ENCODE measurements at regions not wholly inside any gene's neighbourhood (a gene's known extent, or its start where the extent isn't known, plus 50 kb on each side); places are given as distances from the start of the nearest gene placed in this dataset.
A peak's percentile ranks its signal among the peaks of the same experiment; 100 is the strongest.

DNA sequence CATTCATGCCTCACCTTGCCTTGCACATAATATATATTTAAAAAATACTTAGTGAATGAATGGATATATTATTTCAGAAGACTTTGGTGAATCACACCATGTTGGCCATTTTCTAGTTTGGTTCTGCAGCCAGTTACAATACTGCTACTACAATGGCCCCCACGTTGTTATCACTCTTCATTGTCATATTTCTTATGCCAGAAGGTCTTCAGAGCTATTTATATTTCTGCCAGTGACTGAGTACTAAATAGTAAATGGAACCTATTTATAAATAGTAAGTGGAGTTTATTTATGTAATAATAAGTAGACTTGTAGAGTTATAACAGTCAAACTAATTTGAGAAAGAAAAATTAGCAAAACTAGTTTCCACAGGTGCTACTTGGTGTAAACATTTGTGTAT is 516.6 kb upstream of the SYT4 start:
- TF ChIP-seq, protein P1, sequence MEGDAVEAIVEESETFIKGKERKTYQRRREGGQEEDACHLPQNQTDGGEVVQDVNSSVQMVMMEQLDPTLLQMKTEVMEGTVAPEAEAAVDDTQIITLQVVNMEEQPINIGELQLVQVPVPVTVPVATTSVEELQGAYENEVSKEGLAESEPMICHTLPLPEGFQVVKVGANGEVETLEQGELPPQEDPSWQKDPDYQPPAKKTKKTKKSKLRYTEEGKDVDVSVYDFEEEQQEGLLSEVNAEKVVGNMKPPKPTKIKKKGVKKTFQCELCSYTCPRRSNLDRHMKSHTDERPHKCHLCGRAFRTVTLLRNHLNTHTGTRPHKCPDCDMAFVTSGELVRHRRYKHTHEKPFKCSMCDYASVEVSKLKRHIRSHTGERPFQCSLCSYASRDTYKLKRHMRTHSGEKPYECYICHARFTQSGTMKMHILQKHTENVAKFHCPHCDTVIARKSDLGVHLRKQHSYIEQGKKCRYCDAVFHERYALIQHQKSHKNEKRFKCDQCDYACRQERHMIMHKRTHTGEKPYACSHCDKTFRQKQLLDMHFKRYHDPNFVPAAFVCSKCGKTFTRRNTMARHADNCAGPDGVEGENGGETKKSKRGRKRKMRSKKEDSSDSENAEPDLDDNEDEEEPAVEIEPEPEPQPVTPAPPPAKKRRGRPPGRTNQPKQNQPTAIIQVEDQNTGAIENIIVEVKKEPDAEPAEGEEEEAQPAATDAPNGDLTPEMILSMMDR (IDR thresholded peaks at IDR 0.05; ENCODE audit: low read depth, low read length): no peak
- DNase-seq (ENCODE audit: low read depth, low spot score): no peak
- no peak overlapping the region for H3K4me3 ChIP-seq (ENCODE audit: low read depth, low read length)
- in situ Hi-C loops (cut with HindIII; ENCODE audit: low sequenced_read_pairs): no loop called here

DNA sequence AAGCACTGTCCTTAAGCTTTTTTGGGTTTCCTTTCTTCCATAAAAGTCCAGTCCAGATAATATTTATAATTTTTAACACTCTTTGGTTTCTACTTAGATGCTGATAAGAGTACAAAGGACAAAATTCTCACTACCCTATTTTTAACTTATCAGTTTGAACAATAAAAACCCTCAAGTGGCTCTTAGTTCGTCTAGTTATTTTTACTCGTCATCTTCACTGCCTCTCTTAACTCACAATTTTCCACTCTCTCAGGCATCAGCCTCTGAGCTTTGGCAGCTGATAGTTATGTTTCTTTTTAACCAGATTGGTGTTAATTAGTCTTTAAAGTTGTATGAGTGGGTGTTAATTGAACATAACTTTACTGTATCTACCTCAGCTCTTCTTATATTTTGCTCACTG is 517.1 kb upstream of the SYT4 start:
- TF ChIP-seq, protein P1 (IDR thresholded peaks at IDR 0.05; ENCODE audit: low read depth, low read length): no peak
- DNase-seq (ENCODE audit: low read depth, low spot score): no peak
- H3K4me3 ChIP-seq (ENCODE audit: low read depth, low read length): no peak overlapping the region
- in situ Hi-C loops (cut with HindIII; ENCODE audit: low sequenced_read_pairs): no loop called here

- no peak overlapping the region for H3K4me3 ChIP-seq (ENCODE audit: low read depth, low read length)
- in situ Hi-C loops (cut with HindIII; ENCODE audit: low sequenced_read_pairs): no loop called here
- TF ChIP-seq, protein P1 (IDR thresholded peaks at IDR 0.05; ENCODE audit: low read depth, low read length): no peak
- no peak for DNase-seq (ENCODE audit: low read depth, low spot score)
Measured at GRCh38 chr18:43797347-43797746, 520.1 kb upstream of the SYT4 start.

- TF ChIP-seq, protein P1 (IDR thresholded peaks at IDR 0.05; ENCODE audit: low read depth, low read length): no peak
- no peak overlapping the region for H3K4me3 ChIP-seq (ENCODE audit: low read depth, low read length)
- no peak for DNase-seq (ENCODE audit: low read depth, low spot score)
- in situ Hi-C loops (cut with HindIII; ENCODE audit: low sequenced_read_pairs): no loop called here
Measured at GRCh38 chr18:43800584-43800983, 523.3 kb upstream of the SYT4 start.

DNA sequence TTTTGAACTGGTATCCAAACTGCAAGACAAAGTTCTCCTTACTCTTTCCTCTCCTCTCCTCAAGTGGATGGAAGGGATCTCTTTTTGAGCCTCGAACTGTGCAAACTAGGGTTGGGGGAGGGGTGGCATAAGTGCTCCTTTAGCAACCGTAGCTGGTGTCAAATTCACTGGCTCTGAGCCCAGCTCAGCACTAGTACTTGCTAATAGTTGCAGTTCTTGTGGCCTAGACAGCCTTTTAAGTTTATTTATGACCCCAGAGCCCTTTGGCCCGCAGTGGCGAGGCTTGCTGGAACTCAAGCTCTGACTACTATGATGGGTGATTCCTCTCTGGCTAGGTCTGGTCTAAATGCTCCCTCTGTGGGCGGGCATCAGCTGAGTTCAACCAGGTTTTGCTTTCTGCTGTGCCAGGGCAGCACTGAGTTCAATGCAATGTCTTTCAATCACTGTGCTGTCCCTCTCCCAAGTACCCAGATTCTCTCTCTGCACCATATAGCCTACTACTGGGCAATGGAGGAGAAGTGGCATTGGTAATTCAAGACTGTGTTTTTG is 528.4 kb upstream of the SYT4 start:
- TF ChIP-seq, protein P1 (IDR thresholded peaks at IDR 0.05; ENCODE audit: low read depth, low read length): no peak
- in situ Hi-C loops (cut with HindIII; ENCODE audit: low sequenced_read_pairs): no loop called here
- H3K4me3 ChIP-seq (ENCODE audit: low read depth, low read length): no peak overlapping the region
- DNase-seq (ENCODE audit: low read depth, low spot score): peak; percentile 69

DNA sequence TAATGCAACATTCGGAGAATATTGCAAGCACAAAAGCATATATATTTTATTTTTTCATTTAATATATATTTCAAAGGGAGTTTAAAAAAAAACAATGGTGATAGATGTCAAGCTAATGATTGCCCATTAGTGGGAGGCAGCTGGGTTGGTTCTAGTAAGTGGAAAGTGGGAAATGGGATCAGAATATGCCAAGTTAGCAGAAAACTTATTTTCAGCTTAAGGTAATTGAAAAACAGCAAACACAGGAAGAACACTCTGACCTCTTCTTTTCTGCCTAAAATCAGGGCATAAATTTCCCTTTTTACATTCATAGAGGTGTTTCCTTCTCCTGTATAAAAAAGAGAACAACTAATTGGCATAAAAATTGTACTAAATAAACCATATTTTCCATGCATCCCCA is 535.3 kb upstream of the SYT4 start:
- TF ChIP-seq, protein P1 (IDR thresholded peaks at IDR 0.05; ENCODE audit: low read depth, low read length): no peak
- no peak for DNase-seq (ENCODE audit: low read depth, low spot score)
- in situ Hi-C loops (cut with HindIII; ENCODE audit: low sequenced_read_pairs): no loop called here
- no peak overlapping the region for H3K4me3 ChIP-seq (ENCODE audit: low read depth, low read length)

GRCh38 chr18:43819397-43819796 is 542.1 kb upstream of the SYT4 start:
- in situ Hi-C loops (cut with HindIII; ENCODE audit: low sequenced_read_pairs): no loop called here
- TF ChIP-seq, protein P1 (IDR thresholded peaks at IDR 0.05; ENCODE audit: low read depth, low read length): no peak

More at GRCh38 chr18:43819397-43819796, 542.1 kb upstream of the SYT4 start:
- H3K4me3 ChIP-seq (ENCODE audit: low read depth, low read length): no peak overlapping the region
- no peak for DNase-seq (ENCODE audit: low read depth, low spot score)

Data from astrocyte of the spinal cord (primary cell).